CD4-positive, alpha-beta T cell treated with Interleukin-17A for 1 hour (primary cell): ENCODE measurements at regions not wholly inside any gene's neighbourhood (a gene's known extent, or its start where the extent isn't known, plus 50 kb on each side); places are given as distances from the start of the nearest gene placed in this dataset.

Source experiments
- DNase-seq: peaks from one replicate; pipeline ENCODE4 v3.0.0-alpha.2; 2020

GRCh38 chr5:57862471-57862911 is 379.9 kb upstream of the ACTBL2 start:
- DNase-seq, result no peak

- DNase-seq, result no peak
Observed at GRCh38 chr5:57859626-57860025, 377.0 kb upstream of the ACTBL2 start.

GRCh38 chr5:57858905-57859304 is 376.3 kb upstream of the ACTBL2 start:
- no peak for DNase-seq

- no peak for DNase-seq
Observed at GRCh38 chr5:57857696-57858095, 375.1 kb upstream of the ACTBL2 start.

GRCh38 chr5:57855831-57856230 is 373.2 kb upstream of the ACTBL2 start:
- no peak for DNase-seq

- no peak for DNase-seq
Observed at GRCh38 chr5:57853929-57854697, 371.5 kb upstream of the ACTBL2 start.

GRCh38 chr5:57850109-57850508 is 367.5 kb upstream of the ACTBL2 start:
- DNase-seq, result no peak

GRCh38 chr5:57845025-57845424 is 362.4 kb upstream of the ACTBL2 start:
- DNase-seq, result no peak

- no peak for DNase-seq
Observed at GRCh38 chr5:57844410-57844809, 361.8 kb upstream of the ACTBL2 start.

GRCh38 chr5:57843059-57843367 is 360.4 kb upstream of the ACTBL2 start:
- DNase-seq, result no peak

GRCh38 chr5:57842364-57843058 is 359.9 kb upstream of the ACTBL2 start:
- no peak for DNase-seq

- DNase-seq, result no peak
Observed at GRCh38 chr5:57841676-57842363, 359.2 kb upstream of the ACTBL2 start.

GRCh38 chr5:57839437-57840079 is 356.9 kb upstream of the ACTBL2 start:
- no peak for DNase-seq

GRCh38 chr5:57839025-57839424 is 356.4 kb upstream of the ACTBL2 start:
- DNase-seq, result no peak

GRCh38 chr5:57836921-57837320 is 354.3 kb upstream of the ACTBL2 start:
- DNase-seq, result no peak

- DNase-seq, result no peak
Observed at GRCh38 chr5:57836331-57836730, 353.7 kb upstream of the ACTBL2 start.

- DNase-seq, result no peak
Observed at GRCh38 chr5:57834829-57835608, 352.4 kb upstream of the ACTBL2 start.

GRCh38 chr5:57833489-57833888 is 350.9 kb upstream of the ACTBL2 start:
- no peak for DNase-seq

GRCh38 chr5:57832875-57833274 is 350.3 kb upstream of the ACTBL2 start:
- no peak for DNase-seq

GRCh38 chr5:57831932-57832331 is 349.3 kb upstream of the ACTBL2 start:
- no peak for DNase-seq

- no peak for DNase-seq
Observed at GRCh38 chr5:57831090-57831489, 348.5 kb upstream of the ACTBL2 start.

- no peak for DNase-seq
Observed at GRCh38 chr5:57828221-57828620, 345.6 kb upstream of the ACTBL2 start.
